MM.1S (cell line): ENCODE measurements at regions not wholly inside any gene's neighbourhood (a gene's known extent, or its start where the extent isn't known, plus 50 kb on each side); places are given as distances from the start of the nearest gene placed in this dataset.

Experiments used
- DNase-seq: peaks from one replicate; pipeline ENCODE4 v3.0.0-alpha.2; 2015
- H2AFZ ChIP-seq: fragments of 300-600 bp; sonication (generic); 2 replicates; pipeline ENCODE4 v1.6.0; 2016; ENCODE audit warnings: antibody characterized with exemption, low read length
- H3F3A ChIP-seq: fragments of 300-600 bp; sonication (generic); 2 replicates; pipeline ENCODE4 v1.6.1; 2016; ENCODE audit warnings: mild to moderate bottlenecking, antibody characterized with exemption, low read length, moderate library complexity, mixed read lengths; ENCODE audit not compliant: insufficient read depth
- H3K27ac ChIP-seq: fragments of 300-600 bp; sonication (generic); 2 replicates; pipeline ENCODE4 v1.5.1; 2016; ENCODE audit warnings: mild to moderate bottlenecking, low read length
- H3K27me3 ChIP-seq: fragments of 300-600 bp; sonication (generic); replicated peaks from 2 replicates; pipeline ENCODE4 v1.6.0; 2016; ENCODE audit warnings: low read length; ENCODE audit not compliant: insufficient read depth
- H3K36me3 ChIP-seq: fragments of 300-600 bp; sonication (generic); replicated peaks from 2 replicates; pipeline ENCODE4 v1.6.1; 2016; ENCODE audit warnings: mild to moderate bottlenecking, low read length, mixed read lengths; ENCODE audit not compliant: insufficient read depth
- H3K4me1 ChIP-seq: fragments of 300-600 bp; sonication (generic); 2 replicates; pipeline ENCODE4 v1.6.1; 2016; ENCODE audit warnings: low read length, mixed read lengths
- H3K4me2 ChIP-seq: fragments of 300-600 bp; sonication (generic); 2 replicates; pipeline ENCODE4 v1.6.0; 2016; ENCODE audit warnings: low read depth, low read length
- H3K4me3 ChIP-seq: fragments of 300-600 bp; sonication (generic); 2 replicates; pipeline ENCODE4 v1.5.1; 2016; ENCODE audit warnings: low read length, mixed read lengths
- H3K79me2 ChIP-seq: fragments of 300-600 bp; sonication (generic); 2 replicates; pipeline ENCODE4 v1.6.1; 2016; ENCODE audit warnings: mixed run types, low read length, mixed read lengths
- H3K9ac ChIP-seq: fragments of 300-600 bp; sonication (generic); 2 replicates; pipeline ENCODE4 v1.6.1; 2016; ENCODE audit warnings: low read length, mixed read lengths
- H3K9me2 ChIP-seq: fragments of 300-600 bp; sonication (generic); replicated peaks from 2 replicates; pipeline ENCODE4 v1.6.1; 2016; ENCODE audit warnings: mild to moderate bottlenecking, low read length, mixed read lengths; ENCODE audit not compliant: insufficient read depth
- H3K9me3 ChIP-seq: fragments of 300-600 bp; sonication (generic); replicated peaks from 2 replicates; pipeline ENCODE4 v1.6.1; 2016; ENCODE audit warnings: mild to moderate bottlenecking, low read length, mixed read lengths; ENCODE audit not compliant: insufficient read depth
- H4K20me1 ChIP-seq: fragments of 300-600 bp; sonication (generic); 2 replicates; pipeline ENCODE4 v1.6.1; 2016; ENCODE audit warnings: mild to moderate bottlenecking, low read length, moderate library complexity, mixed read lengths; ENCODE audit not compliant: insufficient read depth
- EZH2 ChIP-seq: fragments of 300-600 bp; sonication (generic); optimal IDR thresholded peaks from 2 replicates; pipeline ENCODE3; 2017; ENCODE audit warnings: low read depth, mild to moderate bottlenecking, antibody characterized with exemption, low read length, mixed read lengths
- EZH2phosphoT487 ChIP-seq: fragments of 300-600 bp; sonication (generic); IDR thresholded peaks from 2 replicates; pipeline ENCODE4 v1.6.1; 2018; ENCODE audit warnings: antibody characterized with exemption, low read length
- TF ChIP-seq, protein P1 (sequence below): fragments of 300-600 bp; sonication (generic); IDR thresholded peaks from 2 replicates; pipeline ENCODE4 v1.5.1; 2016; ENCODE audit warnings: antibody characterized with exemption, low read length, mixed read lengths

GRCh38 chrX:39532761-39533160, 565.0 kb downstream of the BCOR start:
- Histone ChIP-seq H3K36me3 (no peaks in the 10 kb centered on the region), H3K79me2 (no peaks in the 10 kb centered on the region), H3K9ac (no peak overlapping the region), H3K27ac (no peak overlapping the region), H3K4me2 (no peak overlapping the region), H2AFZ (no peak overlapping the region), H3K27me3 (no peaks in the 10 kb centered on the region), H3F3A (no peaks in the 10 kb centered on the region), H3K4me1 (no peaks in the 10 kb centered on the region), H3K9me3 (no peaks in the 10 kb centered on the region), H3K4me3 (no peak overlapping the region), H4K20me1 (no peaks in the 10 kb centered on the region), H3K9me2 (no peaks in the 10 kb centered on the region)
- TF ChIP-seq, protein P1, sequence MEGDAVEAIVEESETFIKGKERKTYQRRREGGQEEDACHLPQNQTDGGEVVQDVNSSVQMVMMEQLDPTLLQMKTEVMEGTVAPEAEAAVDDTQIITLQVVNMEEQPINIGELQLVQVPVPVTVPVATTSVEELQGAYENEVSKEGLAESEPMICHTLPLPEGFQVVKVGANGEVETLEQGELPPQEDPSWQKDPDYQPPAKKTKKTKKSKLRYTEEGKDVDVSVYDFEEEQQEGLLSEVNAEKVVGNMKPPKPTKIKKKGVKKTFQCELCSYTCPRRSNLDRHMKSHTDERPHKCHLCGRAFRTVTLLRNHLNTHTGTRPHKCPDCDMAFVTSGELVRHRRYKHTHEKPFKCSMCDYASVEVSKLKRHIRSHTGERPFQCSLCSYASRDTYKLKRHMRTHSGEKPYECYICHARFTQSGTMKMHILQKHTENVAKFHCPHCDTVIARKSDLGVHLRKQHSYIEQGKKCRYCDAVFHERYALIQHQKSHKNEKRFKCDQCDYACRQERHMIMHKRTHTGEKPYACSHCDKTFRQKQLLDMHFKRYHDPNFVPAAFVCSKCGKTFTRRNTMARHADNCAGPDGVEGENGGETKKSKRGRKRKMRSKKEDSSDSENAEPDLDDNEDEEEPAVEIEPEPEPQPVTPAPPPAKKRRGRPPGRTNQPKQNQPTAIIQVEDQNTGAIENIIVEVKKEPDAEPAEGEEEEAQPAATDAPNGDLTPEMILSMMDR, result no peak
- TF ChIP-seq EZH2 (no peak), EZH2phosphoT487 (no peak)
- DNase-seq, result no peak

DNA sequence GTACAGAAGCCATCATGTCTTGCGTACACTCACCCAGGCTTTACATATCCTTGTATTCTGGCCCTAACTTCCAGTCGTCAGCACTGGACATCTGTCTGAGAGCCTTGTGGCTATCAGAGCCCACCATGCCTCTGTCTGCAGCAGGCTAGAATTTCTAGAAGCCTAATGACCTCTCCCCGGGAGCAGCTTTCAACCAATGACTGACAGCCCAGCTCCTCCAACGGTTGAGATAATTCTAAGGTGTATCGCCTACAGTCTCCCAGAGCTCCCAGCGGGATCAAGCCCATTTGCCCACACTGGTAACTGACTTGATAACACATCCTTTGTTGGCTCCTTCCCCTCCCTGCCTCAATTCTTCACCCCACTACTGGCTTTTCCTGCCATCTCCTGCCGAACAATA, 562.8 kb downstream of the BCOR start:
- no peak for DNase-seq
- no peak for TF ChIP-seq EZH2phosphoT487

DNA sequence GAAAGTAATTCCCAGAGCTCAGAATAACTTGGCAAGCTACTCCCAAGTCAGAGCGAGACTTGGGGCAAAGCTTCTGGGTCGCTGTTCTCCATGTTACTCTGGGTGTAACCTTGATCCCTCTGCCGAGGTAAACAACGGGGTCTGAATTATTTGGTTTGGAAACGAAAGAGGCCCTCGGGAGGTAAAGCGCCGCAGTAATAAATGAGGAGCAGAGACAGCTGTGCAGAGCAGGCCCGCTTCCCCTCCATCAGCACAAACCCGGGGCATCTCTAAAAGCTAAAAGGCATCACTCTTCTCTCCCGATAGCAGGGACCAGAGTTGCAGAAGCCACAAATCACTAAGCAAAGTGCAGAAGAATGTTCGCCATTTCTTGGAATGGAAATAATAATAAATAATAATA, 561.5 kb downstream of the BCOR start:
- Histone ChIP-seq H3K9me3 (no peaks in the 10 kb centered on the region), H3F3A (no peaks in the 10 kb centered on the region), H3K27ac (no peak overlapping the region), H3K4me2 (no peak overlapping the region), H2AFZ (no peak overlapping the region), H4K20me1 (no peaks in the 10 kb centered on the region), H3K9me2 (no peaks in the 10 kb centered on the region), H3K9ac (no peak overlapping the region), H3K79me2 (no peaks in the 10 kb centered on the region), H3K27me3 (no peaks in the 10 kb centered on the region), H3K4me3 (no peak overlapping the region), H3K36me3 (no peaks in the 10 kb centered on the region), H3K4me1 (no peaks in the 10 kb centered on the region)
- TF ChIP-seq EZH2 (no peak), EZH2phosphoT487 (no peak)
- TF ChIP-seq, protein P1, result no peak
- DNase-seq, result no peak

More for the DNA sequence above, 562.8 kb downstream of the BCOR start:
- H3F3A ChIP-seq, result no peaks in the 10 kb centered on the region
- no peak overlapping the region for H3K4me3 ChIP-seq
- H4K20me1 ChIP-seq, result no peaks in the 10 kb centered on the region
- no peak overlapping the region for H3K4me2 ChIP-seq
- H3K36me3 ChIP-seq, result no peaks in the 10 kb centered on the region
- no peak overlapping the region for H3K9ac ChIP-seq
- H3K27ac ChIP-seq, result no peak overlapping the region
- H3K27me3 ChIP-seq, result no peaks in the 10 kb centered on the region
- H2AFZ ChIP-seq, result no peak overlapping the region
- no peaks in the 10 kb centered on the region for H3K4me1 ChIP-seq
- H3K9me3 ChIP-seq, result no peaks in the 10 kb centered on the region
- no peaks in the 10 kb centered on the region for H3K9me2 ChIP-seq
- H3K79me2 ChIP-seq, result no peaks in the 10 kb centered on the region

- Histone ChIP-seq H2AFZ (no peak overlapping the region), H3F3A (no peaks in the 10 kb centered on the region), H3K4me2 (no peak overlapping the region), H3K79me2 (no peaks in the 10 kb centered on the region), H3K4me3 (no peak overlapping the region), H3K27me3 (no peaks in the 10 kb centered on the region), H3K4me1 (no peaks in the 10 kb centered on the region), H3K36me3 (no peaks in the 10 kb centered on the region), H3K9me2 (no peaks in the 10 kb centered on the region), H3K27ac (no peak overlapping the region), H4K20me1 (no peaks in the 10 kb centered on the region), H3K9ac (no peak overlapping the region), H3K9me3 (no peaks in the 10 kb centered on the region)
- TF ChIP-seq, protein P1, result no peak
- TF ChIP-seq EZH2 (no peak), EZH2phosphoT487 (no peak)
- no peak for DNase-seq
These were observed 555.9 kb downstream of the BCOR start for GRCh38 chrX:39541881-39542280.
